Endothelial cell of umbilical vein (primary cell): ENCODE measurements at regions not wholly inside any gene's neighbourhood (a gene's known extent, or its start where the extent isn't known, plus 50 kb on each side); places are given as distances from the start of the nearest gene placed in this dataset.

ENCODE experiments used
- EZH2 ChIP-seq: IDR thresholded peaks from 2 replicates; pipeline ENCODE4 v1.6.1; 2012; ENCODE audit warnings: borderline replicate concordance, low read depth, mild to moderate bottlenecking, moderate library complexity, low read length, inconsistent platforms; ENCODE audit not compliant: severe bottlenecking
- MYC ChIP-seq: IDR thresholded peaks from one replicate; pipeline ENCODE4 v1.6.1; 2011; ENCODE audit warnings: mild to moderate bottlenecking, low read depth, low read length
- POLR2A ChIP-seq: IDR thresholded peaks from 2 replicates; pipeline ENCODE4 v1.6.1; 2012; ENCODE audit warnings: low read depth, mild to moderate bottlenecking, control low read depth, low read length
- TF ChIP-seq, protein P1 (sequence below), 2 donors: IDR thresholded peaks; 1 replicate in 1 of 2; 2 replicates in 1 of 2; pipeline ENCODE4 v1.5.1; 2011; ENCODE audit warnings: low read length in 2 of 2, mild to moderate bottlenecking in 2 of 2, moderate library complexity in 2 of 2, control low read depth in 1 of 2, inconsistent platforms in 1 of 2, low read depth in 1 of 2; ENCODE audit not compliant: insufficient read depth in 1 of 2; ENCODE audit errors: extremely low read depth in 1 of 2

DNA sequence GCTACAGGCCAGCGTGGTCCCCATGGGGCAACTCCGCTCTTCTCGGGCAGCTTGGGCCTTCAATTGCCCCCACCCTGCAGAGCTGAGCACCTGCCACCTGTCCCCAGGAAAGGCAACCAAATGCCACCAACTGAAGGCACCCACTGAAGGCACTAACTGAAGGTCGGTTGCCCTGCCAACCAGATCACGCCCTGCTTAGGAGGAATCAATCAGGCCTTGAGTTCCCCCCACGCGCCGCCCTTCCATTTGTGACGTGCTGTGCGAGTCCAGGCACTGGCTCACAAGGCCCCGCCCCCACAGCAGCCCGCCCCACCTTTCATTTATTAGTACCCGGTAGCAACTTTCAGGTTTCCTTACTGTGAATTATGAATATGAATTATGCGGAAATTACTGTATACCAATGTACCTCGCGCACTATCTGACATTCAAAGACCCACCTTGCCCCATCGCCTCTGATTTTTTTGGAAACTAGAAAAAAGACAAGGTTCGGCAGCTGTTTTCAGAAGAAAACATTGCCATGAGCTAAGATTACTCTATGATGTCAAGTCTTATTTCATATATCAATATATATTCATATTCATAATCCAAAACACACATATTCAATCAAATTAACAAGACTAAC lies 83.6 kb upstream of the ABI1 start:
- TF ChIP-seq, protein P1, sequence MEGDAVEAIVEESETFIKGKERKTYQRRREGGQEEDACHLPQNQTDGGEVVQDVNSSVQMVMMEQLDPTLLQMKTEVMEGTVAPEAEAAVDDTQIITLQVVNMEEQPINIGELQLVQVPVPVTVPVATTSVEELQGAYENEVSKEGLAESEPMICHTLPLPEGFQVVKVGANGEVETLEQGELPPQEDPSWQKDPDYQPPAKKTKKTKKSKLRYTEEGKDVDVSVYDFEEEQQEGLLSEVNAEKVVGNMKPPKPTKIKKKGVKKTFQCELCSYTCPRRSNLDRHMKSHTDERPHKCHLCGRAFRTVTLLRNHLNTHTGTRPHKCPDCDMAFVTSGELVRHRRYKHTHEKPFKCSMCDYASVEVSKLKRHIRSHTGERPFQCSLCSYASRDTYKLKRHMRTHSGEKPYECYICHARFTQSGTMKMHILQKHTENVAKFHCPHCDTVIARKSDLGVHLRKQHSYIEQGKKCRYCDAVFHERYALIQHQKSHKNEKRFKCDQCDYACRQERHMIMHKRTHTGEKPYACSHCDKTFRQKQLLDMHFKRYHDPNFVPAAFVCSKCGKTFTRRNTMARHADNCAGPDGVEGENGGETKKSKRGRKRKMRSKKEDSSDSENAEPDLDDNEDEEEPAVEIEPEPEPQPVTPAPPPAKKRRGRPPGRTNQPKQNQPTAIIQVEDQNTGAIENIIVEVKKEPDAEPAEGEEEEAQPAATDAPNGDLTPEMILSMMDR (IDR thresholded peaks at IDR 0.05; ENCODE audit: extremely low read depth in 1 of 2, insufficient read depth in 1 of 2, low read depth in 1 of 2, low read length in 2 of 2), result no peak
- no peak for TF ChIP-seq POLR2A
- TF ChIP-seq MYC, result no peak
- no peak for TF ChIP-seq EZH2
